ENCODE measurements at regions not wholly inside any gene's neighbourhood (a gene's known extent, or its start where the extent isn't known, plus 50 kb on each side); places are given as distances from the start of the nearest gene placed in this dataset.
"Not testable (repeated sequence)": the region's sequence is repeated elsewhere in the genome, so short reads cannot be mapped to it uniquely, and the experiment has no call there.

GRCh38 chr1:223035724-223036478, 107.1 kb downstream of the TLR5 start:
- Histone ChIP-seq H3K4me1 (ENCODE audit: control insufficient read depth in 1 of 2, insufficient read depth in 2 of 2, low read length in 2 of 2) (no peaks in the 10 kb centered on the region), H3K27me3 (ENCODE audit: control insufficient read depth in 1 of 2, insufficient read depth in 2 of 2, low read length in 2 of 2) (no peaks in the 10 kb centered on the region), H3K4me3 (ENCODE audit: low read depth in 1 of 2, low read length in 2 of 2) (no peak overlapping the region), H3K36me3 (ENCODE audit: control insufficient read depth in 1 of 2, insufficient read depth in 2 of 2, low read length in 2 of 2) (no peaks in the 10 kb centered on the region), H3K9ac (ENCODE audit: low read depth in 1 of 2, low read length in 2 of 2) (no peak overlapping the region), H3K9me3 (ENCODE audit: control insufficient read depth in 1 of 2, low read length in 2 of 2) (no peaks in the 10 kb centered on the region), H3K27ac (ENCODE audit: low read depth, low read length) (no peak overlapping the region)

GRCh38 chr1:223036479-223036845, 106.6 kb downstream of the TLR5 start:
- H3K4me3 ChIP-seq (ENCODE audit: low read depth in 1 of 2, low read length in 2 of 2) = no peak overlapping the region
- H3K36me3 ChIP-seq (ENCODE audit: control insufficient read depth in 1 of 2, insufficient read depth in 2 of 2, low read length in 2 of 2) = no peaks in the 10 kb centered on the region
- no peak overlapping the region for H3K27ac ChIP-seq (ENCODE audit: low read depth, low read length)
- H3K27me3 ChIP-seq (ENCODE audit: control insufficient read depth in 1 of 2, insufficient read depth in 2 of 2, low read length in 2 of 2) = no peaks in the 10 kb centered on the region
- no peaks in the 10 kb centered on the region for H3K4me1 ChIP-seq (ENCODE audit: control insufficient read depth in 1 of 2, insufficient read depth in 2 of 2, low read length in 2 of 2)
- no peaks in the 10 kb centered on the region for H3K9me3 ChIP-seq (ENCODE audit: control insufficient read depth in 1 of 2, low read length in 2 of 2)
- no peak overlapping the region for H3K9ac ChIP-seq (ENCODE audit: low read depth in 1 of 2, low read length in 2 of 2)

GRCh38 chr1:223037845-223038244, 105.2 kb downstream of the TLR5 start:
- H3K4me3 ChIP-seq (ENCODE audit: low read depth in 1 of 2, low read length in 2 of 2) = no peak overlapping the region
- H3K36me3 ChIP-seq (ENCODE audit: control insufficient read depth in 1 of 2, insufficient read depth in 2 of 2, low read length in 2 of 2) = no peaks in the 10 kb centered on the region
- no peaks in the 10 kb centered on the region for H3K9me3 ChIP-seq (ENCODE audit: control insufficient read depth in 1 of 2, low read length in 2 of 2)
- H3K27me3 ChIP-seq (ENCODE audit: control insufficient read depth in 1 of 2, insufficient read depth in 2 of 2, low read length in 2 of 2) = no peaks in the 10 kb centered on the region
- no peaks in the 10 kb centered on the region for H3K4me1 ChIP-seq (ENCODE audit: control insufficient read depth in 1 of 2, insufficient read depth in 2 of 2, low read length in 2 of 2)
- no peak overlapping the region for H3K27ac ChIP-seq (ENCODE audit: low read depth, low read length)
- H3K9ac ChIP-seq (ENCODE audit: low read depth in 1 of 2, low read length in 2 of 2) = no peak overlapping the region

- H3K4me1 ChIP-seq (ENCODE audit: control insufficient read depth in 1 of 2, insufficient read depth in 2 of 2, low read length in 2 of 2) = no peaks in the 10 kb centered on the region
- no peak overlapping the region for H3K9ac ChIP-seq (ENCODE audit: low read depth in 1 of 2, low read length in 2 of 2)
- no peaks in the 10 kb centered on the region for H3K27me3 ChIP-seq (ENCODE audit: control insufficient read depth in 1 of 2, insufficient read depth in 2 of 2, low read length in 2 of 2)
- H3K36me3 ChIP-seq (ENCODE audit: control insufficient read depth in 1 of 2, insufficient read depth in 2 of 2, low read length in 2 of 2) = no peaks in the 10 kb centered on the region
- H3K4me3 ChIP-seq (ENCODE audit: low read depth in 1 of 2, low read length in 2 of 2) = no peak overlapping the region
- H3K27ac ChIP-seq (ENCODE audit: low read depth, low read length) = no peak overlapping the region
- H3K9me3 ChIP-seq (ENCODE audit: control insufficient read depth in 1 of 2, low read length in 2 of 2) = no peaks in the 10 kb centered on the region
Observed at GRCh38 chr1:223038288-223039006, 104.6 kb downstream of the TLR5 start.

- Histone ChIP-seq H3K9ac (ENCODE audit: low read depth in 1 of 2, low read length in 2 of 2) (no peak overlapping the region), H3K9me3 (ENCODE audit: control insufficient read depth in 1 of 2, low read length in 2 of 2) (peaks cover 0 to 3% of the 10 kb centered on the region in 2 donors), H3K4me1 (ENCODE audit: control insufficient read depth in 1 of 2, insufficient read depth in 2 of 2, low read length in 2 of 2) (no peaks in the 10 kb centered on the region), H3K4me3 (ENCODE audit: low read depth in 1 of 2, low read length in 2 of 2) (no peak overlapping the region), H3K27me3 (ENCODE audit: control insufficient read depth in 1 of 2, insufficient read depth in 2 of 2, low read length in 2 of 2) (no peaks in the 10 kb centered on the region), H3K36me3 (ENCODE audit: control insufficient read depth in 1 of 2, insufficient read depth in 2 of 2, low read length in 2 of 2) (no peaks in the 10 kb centered on the region), H3K27ac (ENCODE audit: low read depth, low read length) (no peak overlapping the region)
Observed at GRCh38 chr1:223039990-223040389, 103.1 kb downstream of the TLR5 start.

GRCh38 chr1:223041481-223041880, 101.6 kb downstream of the TLR5 start:
- H3K9ac ChIP-seq (ENCODE audit: low read depth in 1 of 2, low read length in 2 of 2) = no peak overlapping the region
- H3K4me3 ChIP-seq (ENCODE audit: low read depth in 1 of 2, low read length in 2 of 2) = no peak overlapping the region
- peaks cover 0 to 12% of the 10 kb centered on the region in 2 donors for H3K9me3 ChIP-seq (ENCODE audit: control insufficient read depth in 1 of 2, low read length in 2 of 2)
- H3K27me3 ChIP-seq (ENCODE audit: control insufficient read depth in 1 of 2, insufficient read depth in 2 of 2, low read length in 2 of 2) = no peaks in the 10 kb centered on the region
- H3K4me1 ChIP-seq (ENCODE audit: control insufficient read depth in 1 of 2, insufficient read depth in 2 of 2, low read length in 2 of 2) = peaks cover 0 to 4% of the 10 kb centered on the region in 2 donors
- no peak overlapping the region for H3K27ac ChIP-seq (ENCODE audit: low read depth, low read length)
- no peaks in the 10 kb centered on the region for H3K36me3 ChIP-seq (ENCODE audit: control insufficient read depth in 1 of 2, insufficient read depth in 2 of 2, low read length in 2 of 2)

GRCh38 chr1:223045164-223045957, 97.7 kb downstream of the TLR5 start:
- H3K36me3 ChIP-seq (ENCODE audit: control insufficient read depth in 1 of 2, insufficient read depth in 2 of 2, low read length in 2 of 2) = no peaks in the 10 kb centered on the region
- H3K9me3 ChIP-seq (ENCODE audit: control insufficient read depth in 1 of 2, low read length in 2 of 2) = peaks cover 0 to 15% of the 10 kb centered on the region in 2 donors
- no peak overlapping the region for H3K27ac ChIP-seq (ENCODE audit: low read depth, low read length)
- H3K4me3 ChIP-seq (ENCODE audit: low read depth in 1 of 2, low read length in 2 of 2) = no peak overlapping the region
- no peak overlapping the region for H3K9ac ChIP-seq (ENCODE audit: low read depth in 1 of 2, low read length in 2 of 2)
- peaks cover 0 to 4% of the 10 kb centered on the region in 2 donors for H3K4me1 ChIP-seq (ENCODE audit: control insufficient read depth in 1 of 2, insufficient read depth in 2 of 2, low read length in 2 of 2)
- H3K27me3 ChIP-seq (ENCODE audit: control insufficient read depth in 1 of 2, insufficient read depth in 2 of 2, low read length in 2 of 2) = no peaks in the 10 kb centered on the region

- H3K4me3 ChIP-seq (ENCODE audit: low read depth in 1 of 2, low read length in 2 of 2) = no peak overlapping the region
- H3K27me3 ChIP-seq (ENCODE audit: control insufficient read depth in 1 of 2, insufficient read depth in 2 of 2, low read length in 2 of 2) = no peaks in the 10 kb centered on the region
- no peak overlapping the region for H3K27ac ChIP-seq (ENCODE audit: low read depth, low read length)
- H3K9ac ChIP-seq (ENCODE audit: low read depth in 1 of 2, low read length in 2 of 2) = no peak overlapping the region
- peaks cover 0 to 15% of the 10 kb centered on the region in 2 donors for H3K9me3 ChIP-seq (ENCODE audit: control insufficient read depth in 1 of 2, low read length in 2 of 2)
- no peaks in the 10 kb centered on the region for H3K36me3 ChIP-seq (ENCODE audit: control insufficient read depth in 1 of 2, insufficient read depth in 2 of 2, low read length in 2 of 2)
- peaks cover 0 to 4% of the 10 kb centered on the region in 2 donors for H3K4me1 ChIP-seq (ENCODE audit: control insufficient read depth in 1 of 2, insufficient read depth in 2 of 2, low read length in 2 of 2)
Observed at GRCh38 chr1:223046011-223046410, 97.0 kb downstream of the TLR5 start.

GRCh38 chr1:223046463-223046862, 96.6 kb downstream of the TLR5 start:
- H3K4me1 ChIP-seq (ENCODE audit: control insufficient read depth in 1 of 2, insufficient read depth in 2 of 2, low read length in 2 of 2); H3K27me3 ChIP-seq (ENCODE audit: control insufficient read depth in 1 of 2, insufficient read depth in 2 of 2, low read length in 2 of 2): not testable (repeated sequence)

GRCh38 chr1:223048026-223048425, 95.0 kb downstream of the TLR5 start:
- Histone ChIP-seq H3K36me3 (ENCODE audit: control insufficient read depth in 1 of 2, insufficient read depth in 2 of 2, low read length in 2 of 2) (no peaks in the 10 kb centered on the region), H3K27me3 (ENCODE audit: control insufficient read depth in 1 of 2, insufficient read depth in 2 of 2, low read length in 2 of 2) (no peaks in the 10 kb centered on the region), H3K4me1 (ENCODE audit: control insufficient read depth in 1 of 2, insufficient read depth in 2 of 2, low read length in 2 of 2) (peaks cover 0 to 4% of the 10 kb centered on the region in 2 donors), H3K9me3 (ENCODE audit: control insufficient read depth in 1 of 2, low read length in 2 of 2) (peaks cover 0 to 15% of the 10 kb centered on the region in 2 donors), H3K4me3 (ENCODE audit: low read depth in 1 of 2, low read length in 2 of 2) (no peak overlapping the region), H3K27ac (ENCODE audit: low read depth, low read length) (no peak overlapping the region), H3K9ac (ENCODE audit: low read depth in 1 of 2, low read length in 2 of 2) (no peak overlapping the region)

More at GRCh38 chr1:223046463-223046862, 96.6 kb downstream of the TLR5 start:
- H3K4me3 ChIP-seq (ENCODE audit: low read depth in 1 of 2, low read length in 2 of 2); H3K36me3 ChIP-seq (ENCODE audit: control insufficient read depth in 1 of 2, insufficient read depth in 2 of 2, low read length in 2 of 2); H3K27ac ChIP-seq (ENCODE audit: low read depth, low read length); H3K9ac ChIP-seq (ENCODE audit: low read depth in 1 of 2, low read length in 2 of 2): not testable (repeated sequence)
- H3K9me3 ChIP-seq (ENCODE audit: control insufficient read depth in 1 of 2, low read length in 2 of 2) = peaks cover 0 to 15% of the 10 kb centered on the region in 2 donors
